K562 (cell line): ENCODE measurements at regions not wholly inside any gene's neighbourhood (a gene's known extent, or its start where the extent isn't known, plus 50 kb on each side); places are given as distances from the start of the nearest gene placed in this dataset.

Experiments used
- ATAC-seq: fragments of 200-7000 bp; cut with Tn5 transposase; 3 replicates; pipeline ENCODE4 v1.9.1; 2020; ENCODE audit warnings: moderate library complexity
- BruUV-seq: library from RNA; stranded (reverse); fragments of 400-500 nt; replicated peaks from 2 replicates; lab custom pipeline; 2021; lab: Mats Ljungman, UMichigan
- CTCF ChIA-PET: fragments of 300-600 bp; formaldehyde crosslinking; extraction: SDS; loops from one replicate; lab custom pipeline; 2021; ENCODE audit warnings: low intra/inter-chr PET ratio; lab: Yijun Ruan, JAX
- POLR2A ChIA-PET: fragments of 300-600, 350-650 bp; sonication (Branson Sonifier 250); formaldehyde crosslinking; extraction: SDS; loops from one replicate; lab custom pipeline; 2021; ENCODE audit warnings: antibody characterized with exemption, inconsistent platforms; lab: Yijun Ruan, JAX
- DNase-seq, 4 experiments: peaks; one replicate each; pipeline versions ENCODE4 v3.0.0 to v3.0.0-alpha.2; 2011 to 2018; ENCODE audit warnings: low spot score in 3 of 4, mixed read lengths in 3 of 4; ENCODE audit errors: extremely low read depth in 1 of 4
- FAIRE-seq: peaks from 2 replicates; lab custom pipeline; 2011; peaks lifted over from hg19 to GRCh38; lab: Jason Lieb, UNC
- H2AFZ ChIP-seq: 2 replicates; pipeline ENCODE4 v1.6.0; 2011; ENCODE audit warnings: low read depth, low read length, control low read depth, inconsistent platforms
- H3K27ac ChIP-seq: fragments of 200-600 bp; 3 replicates; pipeline ENCODE4 v1.8.0; 2011; ENCODE audit warnings: low read depth, mild to moderate bottlenecking, control low read depth, inconsistent platforms, low read length, moderate library complexity, mixed read lengths; ENCODE audit errors: extremely low read depth
- H3K27me3 ChIP-seq, 2 experiments: fragments of 300-600 bp in 1 of 2; 2 replicates in 1 of 2; 3 replicates in 1 of 2; pipeline versions ENCODE4 v1.6.0 to v1.8.0; 2011; ENCODE audit warnings: inconsistent platforms in 2 of 2, low read length in 2 of 2, mild to moderate bottlenecking in 1 of 2, mixed read lengths in 1 of 2, moderate library complexity in 1 of 2; ENCODE audit not compliant: control insufficient read depth in 2 of 2, insufficient read depth in 2 of 2
- H3K36me3 ChIP-seq: fragments of 300-600 bp; 3 replicates; pipeline ENCODE4 v1.8.0; 2011; ENCODE audit warnings: mild to moderate bottlenecking, low read length, inconsistent platforms; ENCODE audit not compliant: control insufficient read depth, insufficient read depth
- H3K4me1 ChIP-seq, 2 experiments: fragments of 200-600 bp in 1 of 2; replicated peaks in 1 of 2; 2 replicates in 1 of 2; 3 replicates in 1 of 2; pipeline versions ENCODE4 v1.5.1 to v1.8.0; 2011; ENCODE audit warnings: inconsistent platforms in 2 of 2, low read length in 2 of 2, mild to moderate bottlenecking in 1 of 2, mixed read lengths in 1 of 2, moderate library complexity in 1 of 2; ENCODE audit not compliant: control insufficient read depth in 2 of 2, insufficient read depth in 2 of 2
- H3K4me2 ChIP-seq: 2 replicates; pipeline ENCODE4 v1.6.1; 2011; ENCODE audit warnings: low read length, control low read depth, inconsistent platforms, mixed read lengths; ENCODE audit not compliant: insufficient read depth
- H3K4me3 ChIP-seq: fragments of 200-600 bp; sonication (generic), shearing (Covaris generic); 2 replicates; pipeline ENCODE4 v1.5.1; 2016; ENCODE audit warnings: control low read depth, inconsistent platforms
- H3K79me2 ChIP-seq: fragments of 200-600 bp; 3 replicates; pipeline ENCODE4 v1.8.0; 2011; ENCODE audit warnings: low read length, inconsistent platforms; ENCODE audit not compliant: control insufficient read depth, insufficient read depth
- H3K9ac ChIP-seq, 2 experiments: 2 replicates each; pipeline versions ENCODE4 v1.6.0 to v1.6.1; 2011; ENCODE audit warnings: low read depth in 2 of 2, low read length in 2 of 2, control low read depth in 1 of 2, inconsistent platforms in 1 of 2, mild to moderate bottlenecking in 1 of 2, mixed read lengths in 1 of 2; ENCODE audit not compliant: insufficient read depth in 1 of 2
- H3K9me1 ChIP-seq: one replicate; pipeline ENCODE4 v1.6.0; 2011; ENCODE audit warnings: inconsistent platforms, mild to moderate bottlenecking, low read length, moderate library complexity; ENCODE audit not compliant: control insufficient read depth, insufficient read depth
- H3K9me3 ChIP-seq: replicated peaks from 2 replicates; pipeline ENCODE4 v1.5.1; 2011; ENCODE audit warnings: low read depth, low read length, inconsistent platforms; ENCODE audit not compliant: control insufficient read depth, insufficient read depth
- H4K20me1 ChIP-seq: replicated peaks from 2 replicates; pipeline ENCODE4 v1.6.1; 2011; ENCODE audit warnings: low read length, inconsistent platforms, mixed read lengths; ENCODE audit not compliant: control insufficient read depth, insufficient read depth
- ARID3A ChIP-seq: IDR thresholded peaks from 2 replicates; pipeline ENCODE4 v1.6.1; 2012; ENCODE audit warnings: low read depth, low read length, improper control_type of control experiment, borderline replicate concordance
- ATF3 ChIP-seq, 2 experiments: fragments of 450-650 bp in 1 of 2; sonication (generic) in 1 of 2; formaldehyde crosslinking in 1 of 2; IDR thresholded peaks in 1 of 2; conservative IDR thresholded peaks in 1 of 2; 2 replicates each; pipeline versions ENCODE4 v1.6.1 to v1.8.1; 2016 to 2023; ENCODE audit warnings: mild to moderate bottlenecking in 2 of 2, moderate library complexity in 2 of 2, inconsistent platforms in 1 of 2, missing genetic modification reagents in 1 of 2
- CREB1 ChIP-seq, 2 experiments: sonication (generic) in 1 of 2; formaldehyde crosslinking in 1 of 2; IDR thresholded peaks; 2 replicates each; pipeline versions ENCODE4 v1.6.1 to v1.8.0; 2012 to 2022; ENCODE audit warnings: inconsistent platforms in 1 of 2, mild to moderate bottlenecking in 1 of 2, missing genetic modification reagents in 1 of 2, moderate library complexity in 1 of 2
- CTCF ChIP-seq, 3 experiments: IDR thresholded peaks in 2 of 3; conservative IDR thresholded peaks in 1 of 3; 2 replicates each; pipeline ENCODE4 v1.5.1; 2011 to 2012; ENCODE audit warnings: low read length in 3 of 3, mild to moderate bottlenecking in 3 of 3, control low read depth in 2 of 3, improper control_type of control experiment in 1 of 3, inconsistent platforms in 1 of 3, low read depth in 1 of 3, mixed read lengths in 1 of 3, moderate library complexity in 1 of 3; ENCODE audit not compliant: insufficient read depth in 2 of 3
- DNMT1 ChIP-seq: fragments of 450-650 bp; IDR thresholded peaks from 2 replicates; pipeline ENCODE4 v1.6.1; 2016; ENCODE audit warnings: antibody characterized with exemption, mild to moderate bottlenecking
- KDM5B ChIP-seq: fragments of 200-600 bp; sonication (generic); IDR thresholded peaks from 2 replicates; pipeline ENCODE4 v1.6.1; 2012; ENCODE audit warnings: low read depth, mild to moderate bottlenecking, moderate library complexity, low read length, control low read depth, inconsistent platforms; ENCODE audit not compliant: insufficient replicate concordance
- MTF1 ChIP-seq: fragments of 250-450 bp; sonication (Bioruptor Pico); IDR thresholded peaks from 2 replicates; pipeline ENCODE4 v1.9.0; 2021; ENCODE audit warnings: moderate library complexity, mild to moderate bottlenecking, inconsistent platforms, borderline replicate concordance
- PTTG1 ChIP-seq: fragments of 450-650 bp; IDR thresholded peaks from 2 replicates; pipeline ENCODE4 v1.6.1; 2016; ENCODE audit warnings: low read depth, mild to moderate bottlenecking, missing genetic modification characterization, missing compliant biosample characterization
- RBM25 ChIP-seq: fragments of 200-400 bp; formaldehyde crosslinking; IDR thresholded peaks from 2 replicates; pipeline ENCODE4 v1.6.1; 2018; ENCODE audit warnings: low read length, low read depth, moderate library complexity; ENCODE audit not compliant: severe bottlenecking
- ZNF449 ChIP-seq: fragments of 250-450 bp; sonication (Bioruptor Pico); IDR thresholded peaks from 2 replicates; pipeline ENCODE4 v1.8.0; 2022; ENCODE audit warnings: moderate library complexity, mild to moderate bottlenecking, inconsistent platforms
- ZNF507 ChIP-seq: conservative IDR thresholded peaks from 2 replicates; pipeline ENCODE4 v1.6.1; 2017; ENCODE audit warnings: missing genetic modification characterization, missing compliant biosample characterization
- WGBS: fragments of 100-300 bp; shearing (Covaris generic); methylation state at CpG from one replicate; pipeline ENCODE4 v1.1.6; 2016; ENCODE audit warnings: low coverage, mixed read lengths; ENCODE audit not compliant: insufficient coverage; ENCODE audit errors: missing lambda C conversion rate; 5-methylcytosine and 5-hydroxymethylcytosine counted together
- in situ Hi-C: fragments of 300-500 bp; cut with MboI; formaldehyde crosslinking; loops from 4 replicates; pipeline ENCODE4 v1.15.0; 2018; ENCODE audit warnings: inconsistent platforms, mixed read lengths
- intact Hi-C: fragments of 100-400 bp; cut with micrococcal nuclease; formaldehyde crosslinking; loops from 2 replicates; pipeline ENCODE4 v1.14.2; 2022

GRCh38 chr4:178789279-178789678, 1347.0 kb upstream of the AGA start:
- CTCF ChIA-PET = no interaction called here
- POLR2A ChIA-PET = no interaction called here

More at GRCh38 chr4:178789279-178789678, 1347.0 kb upstream of the AGA start:
- Histone ChIP-seq H2AFZ (no peak overlapping the region), H3K9ac (no peak overlapping the region), H3K9me3 (no peaks in the 10 kb centered on the region), H4K20me1 (no peaks in the 10 kb centered on the region), H3K79me2 (no peaks in the 10 kb centered on the region), H3K4me3 (no peak overlapping the region), H3K36me3 (no peaks in the 10 kb centered on the region)
- intact Hi-C loops = no loop called here
- FAIRE-seq = no peak
- TF ChIP-seq RBM25 (no peak), ATF3 (IDR thresholded peaks at IDR 0.05) (no peak), ATF3 (CRISPR knock-in tag; conservative IDR thresholded peaks at IDR 0.05) (no peak), PTTG1 (no peak), ZNF507 (no peak), CREB1 (IDR thresholded peaks at IDR 0.05) (no peak), CREB1 (CRISPR knock-in tag; IDR thresholded peaks at IDR 0.05) (no peak), KDM5B (no peak), MTF1 (CRISPR knock-in tag) (no peak), ZNF449 (CRISPR knock-in tag) (no peak), DNMT1 (no peak), ARID3A (no peak), CTCF (IDR thresholded peaks at IDR 0.05 in 2 of 3, conservative IDR thresholded peaks at IDR 0.05 in 1 of 3; ENCODE audit: insufficient read depth in 2 of 3, low read depth in 1 of 3, low read length in 3 of 3) (no peak)
- TF ChIP-seq, all 486 proteins: peak for 0
- BruUV-seq = no TSS peak
- no peaks in the 10 kb centered on the region for H3K27me3 ChIP-seq
- no peak overlapping the region for H3K27ac ChIP-seq
- H3K4me1 ChIP-seq = no peaks in the 10 kb centered on the region
- no peak overlapping the region for H3K4me2 ChIP-seq
- H3K9me1 ChIP-seq = no peaks in the 10 kb centered on the region
- ATAC-seq = no peak
- WGBS = 0% methylated on average over 3 of the region's 3 CpGs
- no peak for DNase-seq
- in situ Hi-C loops = no loop called here
